ENCODE measurements at regions not wholly inside any gene's neighbourhood (a gene's known extent, or its start where the extent isn't known, plus 50 kb on each side); places are given as distances from the start of the nearest gene placed in this dataset.
"Not testable (repeated sequence)": the region's sequence is repeated elsewhere in the genome, so short reads cannot be mapped to it uniquely, and the experiment has no call there.

DNA sequence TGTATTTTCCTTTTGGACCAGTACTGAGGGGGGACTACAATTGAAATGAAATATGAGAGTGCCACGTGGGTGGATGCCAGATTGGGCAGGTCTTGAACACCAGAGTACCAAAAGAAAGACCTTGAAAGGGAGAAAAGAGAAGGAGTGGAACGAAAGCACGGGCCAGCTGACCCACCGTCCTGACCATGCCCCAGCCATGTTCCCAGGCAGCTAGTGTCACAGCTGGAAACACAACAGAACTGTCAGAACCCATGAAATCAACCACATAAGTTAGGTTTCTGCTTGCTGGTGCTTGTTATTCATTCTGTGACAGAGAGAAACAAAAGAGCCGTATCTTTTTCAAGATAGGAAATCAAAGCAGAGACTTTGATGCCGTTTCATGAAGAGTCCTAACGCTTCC lies 268.8 kb downstream of the MEX3B start:
- DNase-seq (ENCODE audit: low read depth, low spot score), result no peak

DNA sequence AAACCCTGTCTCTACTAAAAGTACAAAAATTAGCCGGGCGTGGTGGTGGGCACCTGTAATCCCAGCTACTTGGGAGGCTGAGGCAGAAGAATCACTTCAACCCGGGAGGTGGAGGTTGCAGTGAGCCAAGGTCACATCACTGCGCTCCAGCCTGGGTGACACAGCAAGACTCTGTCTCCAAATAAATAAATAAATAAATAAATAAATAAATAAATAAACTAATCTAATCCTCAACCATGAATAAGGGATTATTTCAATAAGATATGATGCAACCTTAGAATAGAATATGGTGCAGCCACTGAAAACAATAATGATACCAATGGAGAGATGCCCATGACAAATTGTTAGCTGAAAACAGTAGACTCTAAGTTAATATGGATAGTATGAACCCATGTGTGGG lies 270.0 kb downstream of the MEX3B start:
- DNase-seq (ENCODE audit: low read depth, low spot score), result not testable (repeated sequence)

DNA sequence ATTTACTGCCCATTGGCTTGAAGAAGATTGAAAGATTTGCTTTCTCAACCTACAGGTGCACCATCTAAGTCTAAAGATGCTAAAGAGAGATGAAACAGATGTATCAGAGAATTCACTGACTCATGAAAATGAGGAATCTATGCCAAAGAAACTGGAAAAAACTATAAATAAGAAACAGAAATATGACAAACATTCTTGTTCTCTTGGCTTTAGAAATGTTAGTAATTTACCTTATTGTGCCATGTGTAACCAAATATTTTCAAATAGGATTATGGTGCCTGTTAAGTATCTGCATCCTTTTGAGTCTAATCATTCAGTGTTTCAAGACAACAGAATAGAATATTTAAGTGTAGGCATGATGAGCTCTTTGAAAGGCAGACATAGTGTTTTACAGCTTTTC lies 271.5 kb downstream of the MEX3B start:
- DNase-seq (ENCODE audit: low read depth, low spot score), result no peak

DNA sequence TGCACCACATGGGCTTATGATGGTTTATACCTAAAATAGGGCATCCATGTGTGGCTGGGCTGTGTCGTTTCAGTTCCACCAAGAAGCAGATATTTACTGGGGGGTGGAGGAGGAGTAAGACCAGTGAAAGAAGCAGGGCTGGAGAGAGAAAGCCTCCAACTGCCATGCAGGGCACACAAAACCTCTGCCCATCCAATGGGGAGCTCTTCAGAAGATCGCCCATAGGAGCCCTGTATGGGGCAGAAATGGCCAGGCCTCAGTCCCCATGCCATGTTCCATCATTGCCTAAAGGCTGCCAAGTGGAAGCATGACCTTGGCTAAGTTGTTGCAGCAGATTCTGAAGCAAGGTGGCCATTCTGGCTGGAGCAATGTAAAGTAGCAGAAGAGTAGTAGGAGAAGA lies 277.0 kb downstream of the MEX3B start:
- DNase-seq (ENCODE audit: low read depth, low spot score), result no peak

DNA sequence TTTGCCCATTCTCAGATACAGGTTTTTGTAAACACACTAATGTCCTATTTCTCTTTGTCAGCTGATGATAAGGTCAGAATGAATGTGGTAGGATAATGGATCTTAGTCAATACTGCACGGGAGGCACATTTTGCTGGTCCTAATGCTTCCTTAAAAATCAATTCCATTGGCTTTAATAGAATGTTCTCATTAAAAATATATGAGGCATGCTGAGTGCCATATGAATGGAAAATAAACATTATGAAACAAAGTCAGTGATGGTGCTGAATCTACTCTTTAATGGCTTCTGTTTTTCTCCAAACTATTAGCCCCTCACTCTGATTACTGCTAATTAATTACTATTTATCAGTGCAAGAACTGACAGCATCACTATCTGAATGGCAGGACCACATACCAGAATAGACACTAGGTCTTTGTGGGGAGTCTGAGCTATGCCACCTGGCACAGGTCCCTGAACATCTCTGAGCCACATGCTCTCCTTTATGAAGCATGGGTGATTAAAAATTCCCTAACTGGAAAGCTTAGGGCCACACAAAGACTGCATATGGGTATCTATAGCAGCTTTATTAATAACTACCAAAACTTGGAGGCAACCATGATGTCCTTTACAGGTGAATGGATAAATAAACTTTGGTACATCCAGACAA lies 278.9 kb downstream of the MEX3B start:
- no peak for DNase-seq (ENCODE audit: low read depth, low spot score)

DNA sequence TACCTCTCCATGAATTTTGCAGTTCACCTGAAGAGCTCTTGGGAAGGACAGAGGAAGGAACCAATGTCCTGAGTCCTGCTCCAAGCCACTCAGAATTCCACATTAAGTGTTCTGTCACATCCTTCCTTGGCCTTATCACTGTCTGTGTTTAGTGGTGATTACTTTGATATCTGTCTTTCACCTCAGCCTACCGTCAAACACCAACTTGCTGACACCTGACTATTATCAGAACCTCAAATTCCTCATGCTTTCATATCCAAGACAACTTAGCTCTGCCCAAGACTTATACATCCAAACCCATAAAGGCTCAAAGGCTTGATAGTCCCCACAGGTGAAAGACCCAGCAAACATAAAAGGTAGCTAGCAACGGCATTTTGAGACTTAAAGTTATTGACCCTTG lies 280.0 kb downstream of the MEX3B start:
- DNase-seq (ENCODE audit: low read depth, low spot score), result no peak

DNA sequence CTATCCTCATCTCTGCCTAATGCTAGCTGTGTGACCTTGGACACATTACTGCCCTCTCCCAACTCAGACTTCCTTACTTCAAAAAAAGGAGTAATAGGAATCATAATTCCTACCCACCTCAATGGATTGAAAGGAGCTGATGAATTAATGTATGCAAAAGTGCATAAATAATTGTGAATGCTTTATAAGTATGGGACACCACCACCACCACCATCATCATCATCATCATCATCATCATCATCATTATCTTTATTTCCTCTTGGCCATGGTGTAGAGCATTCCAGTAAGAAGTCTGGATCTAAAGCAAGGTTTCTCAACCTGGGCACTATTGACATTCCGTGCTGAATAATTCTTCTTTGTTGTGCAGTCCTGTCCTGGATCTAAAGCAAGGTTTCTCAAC lies 282.5 kb downstream of the MEX3B start:
- DNase-seq (ENCODE audit: low read depth, low spot score), result no peak

DNA sequence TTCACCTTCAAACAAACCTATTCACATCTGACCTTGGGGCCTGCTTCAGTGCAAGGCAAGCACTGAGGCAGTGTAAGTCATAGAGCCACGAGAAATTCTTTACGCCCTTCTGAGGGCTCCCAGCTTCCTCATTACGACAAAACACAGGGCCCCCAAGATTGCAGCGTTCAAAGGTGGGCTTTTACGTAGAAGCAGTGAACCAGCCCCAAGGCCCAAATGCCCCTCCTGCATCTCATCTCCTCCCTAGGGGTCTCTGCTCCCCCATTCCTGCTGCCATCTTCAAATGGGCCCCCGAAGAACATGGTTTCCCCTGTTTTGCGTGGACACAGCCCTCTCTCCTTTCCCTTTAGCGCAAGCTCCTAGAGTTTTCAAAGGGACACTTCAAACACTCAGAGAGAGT lies 285.1 kb downstream of the MEX3B start:
- no peak for DNase-seq (ENCODE audit: low read depth, low spot score)

DNA sequence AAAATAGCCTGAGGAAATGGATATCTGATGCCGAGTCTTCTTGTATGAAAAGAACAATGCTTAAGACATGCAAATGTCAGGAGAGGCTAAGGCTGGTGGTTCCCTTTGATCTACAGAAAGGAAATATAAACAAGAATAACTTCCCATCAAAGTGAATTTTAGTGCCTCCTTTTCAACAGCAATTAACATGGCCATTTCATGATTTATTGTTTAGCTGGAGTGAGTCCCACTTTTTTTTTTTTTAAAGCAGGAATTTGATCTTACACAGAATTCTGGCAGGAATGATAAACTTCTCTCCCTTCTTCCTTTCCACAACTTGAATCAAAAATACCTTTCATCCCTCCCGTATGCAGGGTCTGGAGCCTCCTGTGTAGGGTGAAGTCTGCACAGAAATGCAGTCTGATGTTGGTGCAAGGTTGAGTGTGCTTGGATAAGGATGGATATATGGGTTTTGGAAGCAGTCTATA lies 287.0 kb downstream of the MEX3B start:
- DNase-seq (ENCODE audit: low read depth, low spot score), result no peak

DNA sequence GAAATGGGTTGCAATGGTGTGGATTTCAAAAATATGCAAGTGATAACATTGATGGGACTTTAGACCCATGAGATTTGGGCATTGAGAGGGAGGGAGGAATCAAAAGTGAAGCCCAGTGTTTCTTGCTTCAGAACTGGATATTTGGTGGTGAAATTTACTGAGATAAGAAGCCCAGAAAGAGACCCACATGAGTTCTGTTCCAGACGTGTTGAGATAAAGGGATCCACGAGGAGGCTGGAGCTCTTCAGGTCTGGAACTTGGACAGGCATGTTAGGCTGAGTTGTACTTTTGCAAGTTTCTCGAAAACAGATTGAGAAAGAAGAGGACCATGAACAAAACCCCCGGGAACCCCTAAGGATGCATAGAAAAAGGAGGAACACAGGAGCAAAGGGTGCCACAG lies 290.2 kb downstream of the MEX3B start:
- DNase-seq (ENCODE audit: low read depth, low spot score), result no peak

DNA sequence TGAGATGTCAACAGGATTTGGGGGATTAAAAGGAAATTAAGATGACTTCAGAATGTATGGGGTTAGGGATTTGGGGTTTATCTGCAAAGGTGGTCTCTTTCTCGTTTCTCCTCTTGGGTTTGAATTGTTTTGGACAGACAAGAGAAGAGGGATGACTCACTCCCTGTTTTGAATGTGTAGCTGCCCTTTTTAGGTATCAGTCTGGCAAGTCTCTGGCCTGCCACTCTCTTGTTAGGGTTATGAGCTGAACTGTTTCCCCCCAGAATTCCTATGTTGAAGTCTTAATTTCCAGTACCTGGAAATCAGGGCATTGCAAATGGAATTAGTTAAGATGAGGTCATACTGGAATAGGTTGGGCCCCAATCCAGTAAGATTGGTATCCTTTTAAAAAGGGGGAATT lies 291.7 kb downstream of the MEX3B start:
- DNase-seq (ENCODE audit: low read depth, low spot score), result no peak

DNA sequence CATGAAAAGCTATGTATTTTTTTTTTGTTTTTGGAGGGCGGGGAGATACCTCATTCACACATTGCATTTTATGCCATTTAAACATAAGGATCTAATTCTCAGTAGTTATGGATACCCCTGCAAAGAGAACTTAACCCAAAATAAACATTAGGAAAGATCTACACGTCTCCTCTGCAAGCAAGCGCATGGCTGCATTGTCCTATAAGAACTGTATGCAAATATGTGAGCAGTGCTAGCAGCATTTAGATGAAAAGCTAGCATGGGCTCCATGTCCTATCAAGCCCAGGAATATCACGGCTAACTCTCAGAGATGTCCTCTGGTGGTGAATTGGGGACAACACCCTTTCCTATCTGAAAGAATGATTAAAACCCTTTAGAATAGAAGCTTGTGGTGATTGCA lies 292.8 kb downstream of the MEX3B start:
- no peak for DNase-seq (ENCODE audit: low read depth, low spot score)

DNA sequence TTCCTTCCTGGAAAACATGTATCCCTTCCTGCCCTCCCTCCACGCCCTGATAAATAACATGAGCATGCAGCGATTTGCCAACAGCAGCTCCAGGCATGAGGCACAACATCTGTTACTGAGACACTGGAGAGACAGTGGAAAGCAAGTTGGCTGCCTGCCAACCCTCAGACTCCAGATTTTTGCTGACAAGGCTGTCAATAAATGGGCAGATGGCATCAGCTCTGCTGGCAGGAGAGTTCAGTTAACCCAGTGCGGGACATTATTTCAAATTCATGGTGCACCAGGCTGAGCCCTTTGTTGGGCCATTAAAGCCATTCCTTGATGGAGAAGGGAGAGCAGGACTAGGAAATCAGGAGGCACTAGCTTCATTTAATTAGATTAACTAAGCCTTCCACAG lies 293.3 kb downstream of the MEX3B start:
- DNase-seq (ENCODE audit: low read depth, low spot score), result no peak

DNA sequence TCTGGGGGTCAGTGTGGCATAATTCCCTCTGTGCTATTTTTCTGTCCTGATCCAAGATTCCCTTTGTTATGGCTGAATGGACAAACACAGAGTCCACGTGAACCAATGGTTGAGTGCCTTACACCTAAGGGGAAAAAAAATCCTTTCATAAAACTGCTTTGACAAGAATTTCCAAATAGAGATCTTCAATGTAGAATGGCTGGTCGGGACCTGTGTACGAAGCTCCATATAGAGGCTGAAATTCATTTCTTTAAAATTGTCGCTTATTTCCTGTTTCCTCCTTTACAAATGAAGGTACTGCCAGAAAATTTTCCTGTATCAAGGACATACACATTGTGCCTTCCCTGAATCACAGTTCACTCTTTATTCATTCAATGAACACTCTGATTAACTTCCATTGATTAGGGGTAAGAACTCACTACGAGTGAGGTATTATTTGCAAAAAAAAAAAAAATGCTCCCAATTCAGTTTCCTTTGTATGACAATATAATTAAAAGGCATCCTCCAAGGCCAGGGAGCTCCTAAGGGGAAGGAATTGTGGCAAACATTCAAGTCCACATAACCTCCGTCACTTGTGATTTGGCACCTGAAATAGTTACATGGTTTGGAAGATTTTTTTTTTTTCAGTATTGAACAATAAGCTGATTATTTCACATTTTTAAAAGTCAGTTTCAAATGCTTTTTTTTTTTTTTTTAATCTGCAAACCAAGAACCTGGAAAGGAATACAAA lies 293.8 kb downstream of the MEX3B start:
- DNase-seq (ENCODE audit: low read depth, low spot score), result no peak

DNA sequence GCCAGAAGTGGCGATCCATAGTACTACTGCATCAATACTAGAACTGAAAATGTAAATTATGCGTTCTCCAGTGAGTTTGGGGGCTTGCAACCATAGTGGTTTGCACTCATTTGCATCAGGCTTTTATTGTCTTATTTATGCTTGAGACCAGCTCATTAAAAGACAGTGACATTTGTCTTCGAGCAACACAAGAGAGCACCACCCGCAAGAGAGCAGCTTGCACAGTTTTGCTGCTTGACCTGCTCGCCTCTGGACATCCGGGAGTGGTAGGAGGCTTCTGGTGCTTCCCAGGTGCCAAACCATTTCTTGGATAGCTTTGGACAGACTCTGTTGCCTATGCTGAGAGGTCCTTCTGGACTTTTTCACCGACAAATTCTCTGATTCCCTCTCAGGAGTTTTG lies 294.6 kb downstream of the MEX3B start:
- DNase-seq (ENCODE audit: low read depth, low spot score), result no peak

DNA sequence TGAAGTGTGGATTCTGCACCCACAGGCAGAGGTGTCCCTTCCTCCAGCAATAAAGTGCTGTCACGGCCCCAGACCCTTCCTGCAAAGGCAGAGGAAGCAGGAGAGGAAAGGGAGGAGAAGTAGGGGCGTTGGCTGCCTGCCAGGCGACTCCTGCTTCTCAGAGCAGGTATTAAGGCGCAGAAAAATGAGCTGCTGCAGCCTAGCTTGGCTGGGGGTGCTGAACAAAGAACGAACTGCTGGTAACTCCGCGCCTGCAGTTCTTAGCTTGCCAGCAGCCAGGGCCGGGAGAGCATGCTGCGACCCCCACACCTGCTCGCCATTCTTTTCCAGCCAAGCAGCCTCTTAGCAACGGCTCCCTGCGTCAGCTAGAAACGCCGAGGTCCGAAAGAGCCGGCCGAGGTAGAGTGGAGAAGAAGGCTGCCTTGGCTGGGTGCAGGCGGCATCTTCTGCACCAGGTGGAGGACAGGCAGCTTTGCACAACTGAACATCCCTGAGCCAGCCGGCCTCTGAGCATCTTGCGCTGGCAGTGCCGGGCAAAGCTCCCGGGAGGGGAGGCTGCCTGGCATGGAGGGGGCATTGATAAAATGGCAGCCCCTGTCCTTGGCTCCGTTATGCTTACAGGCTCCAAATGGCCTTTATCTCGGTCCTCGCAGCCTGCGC lies 296.0 kb downstream of the MEX3B start:
- DNase-seq (ENCODE audit: low read depth, low spot score), result no peak

DNA sequence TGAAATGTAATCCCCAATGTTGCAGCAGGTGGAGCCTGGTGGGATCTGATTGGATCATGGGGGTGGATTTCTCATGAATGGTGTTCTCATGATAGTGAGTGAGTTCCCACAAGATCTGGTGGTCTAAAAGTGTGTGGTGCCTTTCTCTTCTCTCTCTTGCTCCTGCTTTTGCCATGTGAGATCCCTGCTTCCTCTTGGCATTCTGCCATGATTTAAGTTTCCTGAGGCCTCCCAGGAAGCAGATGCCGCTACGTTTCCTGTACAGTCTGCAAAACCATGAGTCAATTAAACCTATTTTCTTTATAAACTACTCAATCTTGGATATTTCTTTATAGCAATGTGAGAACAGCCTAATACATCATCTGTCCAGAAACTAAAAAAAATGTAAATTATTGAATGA lies 298.3 kb downstream of the MEX3B start:
- no peak for DNase-seq (ENCODE audit: low read depth, low spot score)

DNA sequence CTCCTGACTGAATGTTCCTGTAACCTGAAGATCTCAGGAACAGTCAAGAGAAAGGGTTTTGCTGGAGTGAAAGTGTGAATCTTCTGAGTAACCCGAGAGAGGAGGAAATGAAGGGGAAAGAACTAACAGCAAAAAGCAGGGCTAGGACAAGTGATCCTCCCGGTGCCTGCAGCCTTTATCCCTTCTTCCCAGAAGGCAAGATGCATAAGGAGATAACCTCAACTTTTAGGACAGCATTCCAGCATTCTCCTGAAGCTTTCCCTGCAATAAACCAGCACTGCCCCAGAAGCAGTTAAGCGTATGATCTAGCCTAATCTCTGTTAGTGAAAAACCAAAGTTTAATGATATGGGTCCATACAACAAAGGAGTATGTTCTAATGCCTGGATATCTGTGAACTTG lies 298.8 kb downstream of the MEX3B start:
- no peak for DNase-seq (ENCODE audit: low read depth, low spot score)

DNA sequence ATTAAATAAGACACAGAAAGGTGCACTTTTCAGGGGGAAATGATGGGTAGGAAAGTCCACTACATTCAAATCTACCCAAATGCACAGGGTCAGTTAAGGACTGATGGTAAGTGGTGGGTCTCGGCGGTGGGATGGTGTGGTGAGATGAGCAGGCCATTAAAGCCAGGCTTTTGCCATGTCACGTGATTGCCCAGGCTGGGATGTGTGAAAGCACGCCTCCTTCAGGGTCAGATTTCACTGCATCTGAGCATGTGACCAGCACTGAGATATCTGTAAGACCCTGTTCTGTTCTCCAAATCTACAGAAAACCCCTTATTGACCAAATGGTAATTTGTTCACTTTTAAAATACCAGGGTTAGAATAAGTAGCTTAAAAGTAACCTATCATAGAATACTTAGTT lies 301.5 kb downstream of the MEX3B start:
- DNase-seq (ENCODE audit: low read depth, low spot score), result no peak

DNA sequence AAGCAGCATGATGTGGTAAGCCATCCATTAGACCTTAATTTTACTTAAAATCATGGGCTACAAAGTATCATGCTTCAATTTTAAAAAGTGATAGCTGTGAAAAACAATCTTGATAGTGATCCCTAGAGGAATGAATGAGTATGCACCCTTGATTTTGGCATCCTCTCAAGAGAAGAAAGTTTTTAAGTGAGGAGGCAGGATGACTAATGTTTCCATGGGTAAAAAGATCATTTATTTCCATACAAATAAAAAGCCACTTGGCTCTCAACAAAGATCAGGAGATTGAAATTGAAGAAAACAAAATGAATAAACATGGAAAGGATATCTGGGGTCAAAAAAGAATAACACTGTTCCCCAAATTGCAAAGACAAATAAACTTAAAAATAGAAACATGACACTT lies 305.4 kb downstream of the MEX3B start:
- DNase-seq (ENCODE audit: low read depth, low spot score), result no peak

DNA sequence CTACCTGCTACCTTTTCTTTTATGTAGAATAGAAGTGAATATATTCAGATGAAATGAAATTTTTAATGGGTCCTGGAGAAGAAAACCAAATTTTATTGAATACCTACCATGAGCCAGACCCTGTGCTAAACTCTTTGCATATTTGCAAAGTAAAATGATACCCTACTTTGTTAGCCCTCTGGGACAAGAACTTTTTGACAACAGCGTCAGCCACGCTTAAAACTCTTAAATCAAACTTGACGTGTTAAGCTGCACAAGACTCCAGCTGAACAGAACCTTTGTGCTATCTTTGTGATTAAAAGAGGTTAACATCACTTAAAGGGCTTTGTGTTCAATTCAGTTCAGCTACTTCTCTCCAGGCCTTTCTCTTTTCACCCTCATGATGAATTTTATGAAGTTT lies 316.5 kb downstream of the MEX3B start:
- no peak for DNase-seq (ENCODE audit: low read depth, low spot score)

DNA sequence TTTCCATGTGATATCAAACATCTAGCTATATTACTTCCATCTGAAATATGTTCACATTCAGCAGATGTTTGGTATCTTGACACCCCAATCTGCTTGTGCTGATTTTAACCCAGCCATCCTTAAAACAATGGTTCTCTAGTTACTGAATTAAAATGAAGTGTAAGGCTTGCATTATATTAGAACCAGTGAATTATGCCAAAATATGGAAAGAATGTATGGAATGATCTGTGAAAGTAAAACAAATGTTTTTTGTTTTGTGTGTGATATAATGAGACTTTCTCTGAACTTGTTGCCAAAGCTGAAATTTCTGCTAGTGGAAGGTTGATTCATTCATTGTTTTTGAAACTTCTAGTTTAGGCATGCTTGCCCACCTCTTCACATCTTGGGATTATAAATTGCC lies 317.1 kb downstream of the MEX3B start:
- no peak for DNase-seq (ENCODE audit: low read depth, low spot score)

DNA sequence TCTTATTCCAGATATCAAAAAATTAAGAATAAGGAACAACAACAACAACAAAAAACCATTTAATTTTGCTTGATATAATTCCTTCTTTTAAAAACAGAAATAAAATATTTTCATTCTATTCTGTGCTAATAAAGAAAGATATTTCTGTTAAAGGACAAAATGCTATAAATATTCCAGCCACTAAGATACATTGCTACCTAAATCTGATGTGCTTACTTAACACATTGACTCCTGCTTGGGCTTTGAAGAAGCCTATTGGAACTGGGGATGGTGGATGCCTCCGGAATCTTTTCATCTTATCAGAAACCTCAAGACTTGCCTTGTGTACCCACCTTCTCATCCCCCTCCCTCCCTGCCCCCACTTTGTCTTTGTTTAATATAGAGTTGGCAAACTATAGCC lies 320.2 kb downstream of the MEX3B start:
- no peak for DNase-seq (ENCODE audit: low read depth, low spot score)
